ENCODE measurements at regions not wholly inside any gene's neighbourhood (a gene's known extent, or its start where the extent isn't known, plus 50 kb on each side); places are given as distances from the start of the nearest gene placed in this dataset.
"Not testable (repeated sequence)": the region's sequence is repeated elsewhere in the genome, so short reads cannot be mapped to it uniquely, and the experiment has no call there.

- Histone ChIP-seq H3K27me3 (no peaks in the 10 kb centered on the region), H3K4me3 (no peak overlapping the region), H3K9me3 (no peaks in the 10 kb centered on the region), H3K36me3 (no peaks in the 10 kb centered on the region)
- no peak for DNase-seq
Observed at GRCh38 chr3:5739299-5739935, 551.9 kb downstream of the EDEM1 start.

GRCh38 chr3:5739949-5740348, 552.4 kb downstream of the EDEM1 start:
- Histone ChIP-seq H3K27me3 (no peaks in the 10 kb centered on the region), H3K9me3 (no peaks in the 10 kb centered on the region), H3K36me3 (no peaks in the 10 kb centered on the region), H3K4me3 (no peak overlapping the region)
- no peak for DNase-seq

GRCh38 chr3:5741017-5741416, 553.5 kb downstream of the EDEM1 start:
- Histone ChIP-seq H3K27me3 (no peaks in the 10 kb centered on the region), H3K9me3 (no peaks in the 10 kb centered on the region), H3K4me3 (no peak overlapping the region), H3K36me3 (no peaks in the 10 kb centered on the region)
- DNase-seq, result no peak

GRCh38 chr3:5750091-5750490, 562.6 kb downstream of the EDEM1 start:
- no peak overlapping the region for H3K4me3 ChIP-seq
- H3K9me3 ChIP-seq, result no peaks in the 10 kb centered on the region
- H3K36me3 ChIP-seq, result no peaks in the 10 kb centered on the region
- DNase-seq, result no peak
- no peaks in the 10 kb centered on the region for H3K27me3 ChIP-seq

- Histone ChIP-seq H3K27me3 (no peaks in the 10 kb centered on the region), H3K9me3 (no peaks in the 10 kb centered on the region), H3K4me3 (no peak overlapping the region), H3K36me3 (no peaks in the 10 kb centered on the region)
- DNase-seq, result no peak
Observed at GRCh38 chr3:5750874-5751640, 563.5 kb downstream of the EDEM1 start.

GRCh38 chr3:5754602-5755001, 567.1 kb downstream of the EDEM1 start:
- no peak for DNase-seq
- H3K9me3 ChIP-seq, result no peaks in the 10 kb centered on the region
- H3K27me3 ChIP-seq, result no peaks in the 10 kb centered on the region
- no peaks in the 10 kb centered on the region for H3K36me3 ChIP-seq
- no peak overlapping the region for H3K4me3 ChIP-seq

- H3K9me3 ChIP-seq, result no peaks in the 10 kb centered on the region
- no peaks in the 10 kb centered on the region for H3K36me3 ChIP-seq
- H3K4me3 ChIP-seq, result no peak overlapping the region
- no peaks in the 10 kb centered on the region for H3K27me3 ChIP-seq
- DNase-seq, result no peak
Observed at GRCh38 chr3:5756443-5756842, 568.9 kb downstream of the EDEM1 start.

GRCh38 chr3:5757213-5757804, 569.8 kb downstream of the EDEM1 start:
- no peak for DNase-seq
- H3K27me3 ChIP-seq, result no peaks in the 10 kb centered on the region
- no peaks in the 10 kb centered on the region for H3K9me3 ChIP-seq
- no peaks in the 10 kb centered on the region for H3K36me3 ChIP-seq
- H3K4me3 ChIP-seq, result no peak overlapping the region

GRCh38 chr3:5758699-5759098, 571.2 kb downstream of the EDEM1 start:
- Histone ChIP-seq H3K4me3 (no peak overlapping the region), H3K27me3 (no peaks in the 10 kb centered on the region), H3K36me3 (no peaks in the 10 kb centered on the region), H3K9me3 (no peaks in the 10 kb centered on the region)
- no peak for DNase-seq

- Histone ChIP-seq H3K27me3 (no peaks in the 10 kb centered on the region), H3K36me3 (no peaks in the 10 kb centered on the region), H3K4me3 (no peak overlapping the region), H3K9me3 (no peaks in the 10 kb centered on the region)
- no peak for DNase-seq
Observed at GRCh38 chr3:5762506-5762905, 575.0 kb downstream of the EDEM1 start.

- Histone ChIP-seq H3K27me3 (no peaks in the 10 kb centered on the region), H3K36me3 (no peaks in the 10 kb centered on the region), H3K9me3 (no peaks in the 10 kb centered on the region), H3K4me3 (no peak overlapping the region)
- no peak for DNase-seq
Observed at GRCh38 chr3:5766848-5767247, 579.3 kb downstream of the EDEM1 start.

- H3K9me3 ChIP-seq, result no peaks in the 10 kb centered on the region
- H3K27me3 ChIP-seq, result no peaks in the 10 kb centered on the region
- no peak for DNase-seq
- H3K4me3 ChIP-seq, result no peak overlapping the region
- H3K36me3 ChIP-seq, result no peaks in the 10 kb centered on the region
Observed at GRCh38 chr3:5767304-5767703, 579.8 kb downstream of the EDEM1 start.

GRCh38 chr3:5768281-5768945, 580.9 kb downstream of the EDEM1 start:
- no peaks in the 10 kb centered on the region for H3K9me3 ChIP-seq
- no peaks in the 10 kb centered on the region for H3K36me3 ChIP-seq
- DNase-seq, result no peak
- H3K27me3 ChIP-seq, result no peaks in the 10 kb centered on the region
- H3K4me3 ChIP-seq, result no peak overlapping the region

GRCh38 chr3:5769825-5770224, 582.3 kb downstream of the EDEM1 start:
- Histone ChIP-seq H3K9me3 (no peaks in the 10 kb centered on the region), H3K27me3 (no peaks in the 10 kb centered on the region), H3K36me3 (no peaks in the 10 kb centered on the region), H3K4me3 (no peak overlapping the region)
- DNase-seq, result no peak

- no peaks in the 10 kb centered on the region for H3K36me3 ChIP-seq
- H3K4me3 ChIP-seq, result no peak overlapping the region
- no peaks in the 10 kb centered on the region for H3K9me3 ChIP-seq
- DNase-seq, result no peak
- H3K27me3 ChIP-seq, result no peaks in the 10 kb centered on the region
Observed at GRCh38 chr3:5774337-5774736, 586.8 kb downstream of the EDEM1 start.

- H3K9me3 ChIP-seq, H3K4me3 ChIP-seq, H3K36me3 ChIP-seq, H3K27me3 ChIP-seq, DNase-seq: not testable (repeated sequence)
Observed at GRCh38 chr3:5775100-5775499, 587.6 kb downstream of the EDEM1 start.

- Histone ChIP-seq H3K36me3 (no peaks in the 10 kb centered on the region), H3K4me3 (no peak overlapping the region), H3K27me3 (no peaks in the 10 kb centered on the region), H3K9me3 (no peaks in the 10 kb centered on the region)
- DNase-seq, result no peak
Observed at GRCh38 chr3:5784690-5785089, 597.2 kb downstream of the EDEM1 start.

All from MG63 (cell line).